ENCODE measurements at regions not wholly inside any gene's neighbourhood (a gene's known extent, or its start where the extent isn't known, plus 50 kb on each side); places are given as distances from the start of the nearest gene placed in this dataset.

DNA sequence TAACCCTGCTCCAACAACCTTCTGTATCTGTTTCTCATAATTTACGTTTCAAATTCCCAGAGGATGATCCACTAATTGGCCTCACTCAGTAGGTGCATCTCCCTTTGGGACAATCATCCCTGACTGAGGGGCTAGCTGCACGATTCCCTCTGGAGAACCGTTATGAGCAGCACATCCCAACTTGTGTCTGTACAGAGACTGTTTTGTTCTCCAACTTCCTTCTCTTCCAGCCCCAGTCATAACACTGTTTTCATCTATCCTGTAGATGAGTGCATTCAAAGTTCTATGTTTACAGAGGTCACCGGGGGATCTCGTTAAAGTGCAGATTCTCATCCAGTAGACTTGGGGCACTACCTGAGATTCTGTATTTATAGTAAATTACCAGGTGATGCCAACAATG lies 187.2 kb downstream of the REEP3 start:
- DNase-seq (ENCODE audit: low spot score): no peak

DNA sequence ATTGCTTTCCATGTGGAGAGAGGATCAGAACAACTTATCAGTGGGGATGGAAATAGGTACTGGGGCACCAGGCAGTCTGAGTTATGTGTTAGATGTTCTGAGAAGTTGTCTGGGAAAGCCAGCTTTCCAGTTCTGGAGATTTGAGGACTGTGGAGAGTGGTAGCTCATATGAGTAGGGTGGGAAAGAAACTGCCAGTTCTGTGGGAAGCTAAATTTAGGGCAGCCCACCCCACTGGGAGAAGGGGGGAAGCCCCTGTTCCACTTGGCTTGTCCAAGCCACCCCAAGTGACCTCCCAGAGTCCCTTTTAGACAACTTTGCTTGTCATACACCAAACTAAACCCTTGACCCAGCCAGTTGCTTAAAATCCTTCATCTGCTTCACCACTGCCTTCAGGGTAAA lies 189.5 kb downstream of the REEP3 start:
- DNase-seq (ENCODE audit: low spot score): no peak

DNA sequence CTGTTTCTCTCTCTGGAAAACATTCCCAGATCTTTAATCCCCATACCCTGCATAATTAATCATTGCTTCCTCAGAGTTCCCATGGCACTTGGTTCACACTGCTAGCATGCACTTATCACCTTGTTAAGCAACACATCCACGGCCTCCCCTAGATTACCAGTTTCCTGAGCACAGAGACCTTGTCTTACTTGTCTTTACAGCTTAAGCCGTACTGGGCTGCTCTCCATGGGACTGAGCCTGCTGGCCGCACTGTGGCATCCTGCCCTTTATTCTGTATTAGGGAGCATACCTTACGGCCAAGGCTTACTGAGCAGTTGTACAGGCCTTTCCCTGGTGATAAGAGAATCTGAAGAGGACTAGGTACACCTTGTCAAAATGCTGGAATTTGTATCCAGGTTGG lies 190.2 kb downstream of the REEP3 start:
- no peak for DNase-seq (ENCODE audit: low spot score)

DNA sequence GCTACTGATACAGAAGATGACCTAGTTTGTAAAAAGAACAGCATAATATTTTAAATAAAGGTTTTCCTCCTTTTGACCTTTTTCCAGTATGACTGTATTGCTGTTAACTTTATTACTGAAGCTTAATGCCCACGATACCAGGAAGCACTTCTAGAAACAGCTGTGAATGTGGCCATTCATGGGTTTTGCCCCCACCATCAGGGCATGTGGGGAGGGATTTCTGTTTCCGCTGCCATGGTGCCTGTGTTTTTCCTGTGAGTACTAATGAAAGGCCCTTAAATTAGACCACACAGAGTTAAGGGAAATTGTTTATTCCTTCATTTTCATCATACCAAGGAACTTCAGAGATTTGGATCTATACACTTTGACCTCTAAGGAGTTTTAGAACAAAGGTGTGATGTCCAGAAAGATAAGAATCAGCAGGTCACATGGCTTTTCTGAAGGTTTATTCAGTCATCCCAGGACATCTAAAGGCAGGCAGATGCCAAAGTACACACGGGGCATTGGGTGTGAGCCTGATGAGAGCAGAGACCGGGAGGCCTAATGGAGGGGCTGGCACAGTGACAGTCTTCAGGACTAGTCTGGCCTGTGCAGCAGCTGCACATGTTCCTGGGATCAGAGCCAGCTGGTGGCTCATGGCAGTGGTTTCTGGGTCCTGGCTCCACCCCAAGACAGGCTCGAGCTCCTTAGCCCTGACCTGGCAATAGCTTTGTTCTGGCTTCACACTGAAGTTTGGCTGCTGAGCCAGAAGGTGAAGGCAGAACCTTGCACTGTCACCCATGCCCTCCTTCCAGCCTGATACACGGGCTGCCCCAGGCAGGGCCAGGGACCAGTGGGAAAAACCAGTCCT lies 190.9 kb downstream of the REEP3 start:
- peak; percentile 81 for DNase-seq (ENCODE audit: low spot score)

DNA sequence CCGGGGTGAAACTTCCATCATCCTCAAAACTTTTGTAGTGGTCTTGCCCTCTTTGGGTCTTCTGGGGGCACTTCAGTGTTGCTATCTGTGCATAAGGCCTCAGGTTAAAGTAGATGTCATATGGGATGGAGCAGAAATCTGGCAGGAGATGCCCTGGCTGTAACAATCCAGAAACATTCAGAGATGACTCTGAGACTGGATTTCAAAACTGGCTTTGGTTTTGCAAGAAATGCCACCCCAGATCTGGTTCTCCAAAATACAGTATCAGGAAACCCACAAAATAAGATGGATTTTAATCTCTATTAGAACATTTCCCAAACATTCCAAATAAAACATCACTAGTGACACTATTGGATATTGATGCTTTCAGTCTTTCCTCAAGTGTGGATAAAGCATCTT lies 191.5 kb downstream of the REEP3 start:
- DNase-seq (ENCODE audit: low spot score): no peak

DNA sequence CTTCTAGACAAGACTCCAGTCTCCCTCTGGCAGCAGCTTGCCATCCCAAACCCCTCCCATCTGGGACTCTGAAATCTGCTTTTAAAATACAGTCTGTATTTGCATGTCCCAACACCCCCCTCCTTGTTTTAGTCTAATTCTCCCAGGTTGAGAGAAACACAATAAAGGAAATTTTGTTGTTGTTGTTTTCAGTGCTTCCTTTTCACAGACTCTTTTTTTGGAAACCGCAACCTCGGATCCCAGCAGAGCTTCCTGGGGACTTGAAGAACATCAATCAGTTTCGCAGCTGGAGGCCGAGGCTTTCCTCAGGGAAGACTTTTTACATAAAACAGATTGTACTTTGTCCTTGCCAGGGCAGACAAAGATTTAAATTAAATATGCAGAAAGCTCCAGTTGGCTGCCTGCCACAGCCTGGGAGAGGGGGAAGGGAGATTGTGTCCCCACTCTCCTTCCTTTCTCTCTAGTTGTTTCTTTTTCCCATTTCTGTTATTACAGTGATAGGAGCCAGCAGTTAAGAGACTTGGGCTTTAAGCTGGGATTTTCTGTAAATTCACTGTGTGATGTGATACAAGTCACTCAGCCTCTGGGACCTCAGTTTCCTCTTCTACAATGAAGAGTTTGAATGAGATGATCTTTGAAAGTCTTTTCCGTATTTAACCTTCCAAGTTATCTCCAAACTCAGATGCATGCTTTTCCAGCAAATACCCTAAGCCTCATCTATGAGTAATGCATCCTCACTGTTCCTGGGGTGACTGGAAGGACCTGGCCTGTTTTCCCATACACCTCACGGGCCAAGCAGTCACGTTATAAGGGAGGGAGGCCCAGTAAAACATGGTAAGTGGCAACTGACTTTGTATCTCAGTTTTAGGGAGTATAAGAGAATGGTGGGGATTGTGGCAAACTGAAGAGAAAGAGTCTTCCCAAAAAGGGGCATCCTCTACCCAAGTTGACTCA lies 192.3 kb downstream of the REEP3 start:
- DNase-seq (ENCODE audit: low spot score): peak; percentile 40

DNA sequence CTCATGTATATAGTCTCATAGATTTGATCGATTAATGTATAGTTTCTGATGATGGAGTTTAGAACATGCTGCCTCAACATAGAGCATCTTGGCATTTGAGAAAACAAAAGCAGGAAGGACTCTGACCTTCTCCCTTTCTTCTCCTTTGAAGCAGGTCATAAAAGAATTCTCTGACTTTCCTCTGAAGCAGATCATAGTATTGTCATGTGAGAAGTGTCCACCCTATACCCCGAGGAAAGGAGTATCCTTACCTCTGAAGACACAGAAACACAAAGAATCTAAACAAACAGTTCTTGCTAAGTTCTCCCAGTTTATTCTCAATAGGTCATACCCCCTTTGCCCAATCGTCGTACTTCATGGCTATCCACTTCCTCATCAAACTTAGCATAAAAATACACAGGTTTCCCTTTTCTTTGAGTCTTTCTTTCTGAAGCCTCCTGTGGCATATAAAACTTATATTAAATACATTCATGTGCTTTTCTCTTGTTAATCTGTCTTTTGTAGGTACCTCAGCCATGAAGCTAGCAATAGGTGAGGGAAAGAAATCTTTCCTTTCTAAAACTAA lies 194.9 kb downstream of the REEP3 start:
- no peak for DNase-seq (ENCODE audit: low spot score)

DNA sequence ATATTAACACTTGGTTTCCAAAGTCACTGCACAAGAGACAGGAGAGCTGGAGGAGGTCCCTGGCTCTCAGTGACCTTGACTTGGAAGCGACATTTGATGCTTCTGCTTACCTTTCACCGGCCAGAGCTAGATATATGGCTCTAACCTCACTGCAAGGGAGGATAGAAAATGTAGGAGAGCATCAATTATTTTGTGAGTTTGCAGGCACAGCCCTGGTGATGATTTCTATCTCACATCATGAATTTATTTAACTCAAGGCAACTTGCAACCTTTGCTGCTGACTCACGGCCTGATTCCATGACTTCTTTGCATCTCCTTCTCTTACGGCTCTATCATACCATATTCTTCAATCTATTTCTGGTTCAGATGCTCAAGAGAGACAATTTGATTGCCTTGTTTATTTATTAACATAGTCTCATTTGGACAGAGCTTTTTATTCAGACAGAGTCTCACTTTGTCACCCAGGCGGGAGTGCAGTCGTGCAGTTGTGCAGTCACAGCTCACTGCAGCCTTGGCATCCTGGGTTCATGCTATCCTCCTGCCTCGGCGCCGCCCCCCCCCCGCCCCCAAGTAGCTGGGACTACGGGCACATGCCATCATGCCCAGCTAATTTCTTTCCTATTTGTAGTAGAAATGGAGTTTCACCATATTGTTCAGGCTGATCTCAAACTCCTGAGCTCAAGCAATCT lies 196.0 kb downstream of the REEP3 start:
- DNase-seq (ENCODE audit: low spot score): no peak

DNA sequence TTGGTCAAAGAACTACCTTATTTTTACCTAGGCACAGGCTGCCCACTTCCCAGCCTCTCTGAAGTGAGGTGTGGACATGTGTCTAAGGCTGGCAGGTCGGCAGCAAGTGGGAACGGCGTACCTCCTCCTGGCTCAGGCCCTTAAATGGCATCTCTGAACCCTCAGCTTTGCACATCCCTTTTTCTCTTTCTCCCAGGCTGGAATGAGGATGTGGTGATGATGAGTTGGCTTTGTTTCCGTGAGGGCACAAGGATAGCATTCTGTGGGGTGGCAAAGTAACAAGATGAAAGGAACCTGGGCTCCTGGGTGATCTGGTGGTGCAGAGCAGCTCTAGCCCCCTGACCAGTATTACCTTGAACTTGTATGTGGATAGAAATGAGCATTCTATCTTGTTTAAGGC lies 196.8 kb downstream of the REEP3 start:
- no peak for DNase-seq (ENCODE audit: low spot score)

DNA sequence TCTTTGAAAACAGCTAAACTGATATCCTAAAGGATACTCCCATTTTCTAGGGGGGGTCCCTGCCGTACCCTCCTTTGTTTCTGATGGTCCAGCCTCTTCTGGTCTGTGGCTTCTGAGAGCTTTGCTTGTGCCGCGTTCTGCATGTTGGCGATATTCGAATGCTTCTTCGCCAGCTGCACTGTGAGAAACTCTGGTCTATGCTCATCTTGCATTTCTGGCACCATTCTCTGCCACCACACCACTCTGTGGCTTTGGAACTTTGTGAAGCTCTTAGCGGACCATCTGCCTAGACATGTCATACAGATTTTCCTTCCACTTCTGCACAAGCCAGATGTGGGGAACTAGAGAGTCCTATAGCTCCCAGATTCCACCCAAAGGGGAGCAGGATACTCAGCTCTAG lies 197.2 kb downstream of the REEP3 start:
- DNase-seq (ENCODE audit: low spot score): no peak

DNA sequence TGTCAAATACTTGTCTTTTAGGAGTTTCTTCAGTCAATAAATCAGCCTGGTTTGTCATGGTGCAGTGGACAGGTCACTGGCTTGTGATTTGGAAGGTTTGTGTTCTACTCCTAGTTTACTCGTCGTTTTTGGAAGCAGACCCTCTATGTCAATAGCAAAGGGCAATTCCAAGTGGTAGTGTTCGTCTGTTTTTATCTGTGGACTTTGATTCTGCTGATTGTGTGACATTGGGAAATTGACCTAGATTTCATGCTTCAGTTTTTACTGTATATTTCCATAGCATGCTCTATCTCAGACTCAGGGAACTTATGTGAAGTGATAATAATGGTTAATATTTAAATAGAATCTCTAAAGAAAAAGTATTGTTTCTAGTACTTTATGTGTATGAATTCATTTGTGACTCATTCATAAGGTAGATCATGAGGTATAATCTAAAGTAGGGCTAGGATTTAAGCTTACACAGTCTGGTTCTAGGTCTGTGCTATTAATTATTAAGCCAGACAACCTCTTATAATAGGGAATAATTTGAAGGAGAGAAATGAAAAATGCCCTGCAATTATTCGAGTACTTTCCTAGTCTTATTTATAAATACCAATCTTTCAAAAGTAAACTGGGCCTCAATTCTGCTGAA lies 198.1 kb downstream of the REEP3 start:
- no peak for DNase-seq (ENCODE audit: low spot score)

DNA sequence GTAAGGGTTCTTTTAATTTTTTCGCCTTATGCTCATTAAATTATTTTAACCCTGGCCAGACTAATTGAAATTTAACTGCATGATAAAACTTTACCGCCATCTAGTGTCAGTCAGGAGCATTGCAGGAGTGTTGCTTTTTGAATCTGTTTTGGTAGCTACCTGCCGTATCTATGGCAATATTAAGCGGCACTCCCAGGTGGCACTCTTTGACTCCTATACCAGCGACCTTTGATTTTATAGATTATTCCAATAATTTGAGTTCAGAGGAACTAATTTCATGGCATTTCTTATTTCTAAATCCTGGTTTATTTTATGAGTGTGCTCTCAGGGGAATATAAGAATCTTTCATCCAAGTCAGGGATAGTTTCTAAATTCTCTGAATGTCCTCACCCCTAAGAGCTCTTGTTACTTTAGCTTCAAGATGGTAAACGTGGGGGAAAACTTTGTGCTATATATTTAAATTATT lies 198.9 kb downstream of the REEP3 start:
- DNase-seq (ENCODE audit: low spot score): peak; percentile 39

DNA sequence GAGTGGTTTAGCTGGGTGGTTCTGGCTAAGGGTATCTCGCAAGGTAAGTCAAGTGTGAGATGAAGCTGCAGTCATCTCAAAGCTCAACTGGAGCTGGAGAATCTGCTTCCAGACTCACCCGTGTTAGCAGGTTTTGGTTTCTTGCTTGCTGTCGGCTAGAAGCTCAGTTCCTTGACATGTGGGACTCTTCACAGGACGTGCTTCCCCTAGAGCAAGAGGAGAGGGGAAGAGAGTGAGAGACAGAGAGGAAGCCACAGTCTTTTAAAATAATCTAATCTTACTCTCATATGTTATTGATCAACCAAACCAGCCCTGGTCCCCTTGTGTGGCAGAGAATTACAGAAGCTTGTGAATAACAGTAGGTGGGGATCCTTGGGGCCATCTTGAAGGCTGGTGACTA lies 199.5 kb downstream of the REEP3 start:
- DNase-seq (ENCODE audit: low spot score): no peak

DNA sequence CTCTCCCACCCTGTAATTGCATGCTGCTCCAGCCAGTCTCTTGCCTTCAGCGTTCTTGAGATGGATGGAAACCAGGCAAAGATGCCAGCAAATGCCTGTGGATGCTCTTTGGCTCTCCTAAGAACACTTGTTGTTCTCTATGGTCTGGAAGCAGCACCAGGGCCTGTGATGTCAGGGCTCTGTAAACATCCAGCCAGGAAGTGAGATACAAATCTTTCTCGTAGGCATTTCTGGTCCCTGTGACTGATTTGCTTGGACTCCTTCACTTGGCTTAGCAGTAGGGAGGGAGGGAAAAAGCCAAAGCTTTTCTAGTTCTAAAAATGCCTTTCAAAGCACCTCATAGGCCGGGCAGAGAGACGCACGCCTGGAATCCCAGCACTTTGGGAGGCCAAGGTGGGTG lies 201.3 kb downstream of the REEP3 start:
- no peak for DNase-seq (ENCODE audit: low spot score)

DNA sequence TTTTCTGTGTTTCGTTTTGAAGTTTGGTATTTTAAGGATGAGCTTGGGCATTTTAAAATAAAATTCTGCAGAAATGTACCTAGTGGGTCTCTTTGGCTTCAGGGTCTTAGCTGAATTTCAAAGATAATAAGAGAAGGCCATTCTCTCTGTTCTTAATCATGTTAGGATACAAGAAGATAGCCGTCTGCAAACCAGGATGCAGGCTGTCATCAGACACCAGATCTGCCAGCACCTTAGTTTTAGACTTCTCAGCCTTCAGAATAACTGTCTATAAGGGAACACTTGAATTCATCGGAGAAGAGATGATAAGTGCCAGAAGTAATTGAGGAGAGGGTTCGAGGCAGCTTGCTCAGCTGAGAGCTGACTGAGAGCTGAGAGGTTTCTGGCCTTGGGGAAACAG lies 202.1 kb downstream of the REEP3 start:
- DNase-seq (ENCODE audit: low spot score): no peak

DNA sequence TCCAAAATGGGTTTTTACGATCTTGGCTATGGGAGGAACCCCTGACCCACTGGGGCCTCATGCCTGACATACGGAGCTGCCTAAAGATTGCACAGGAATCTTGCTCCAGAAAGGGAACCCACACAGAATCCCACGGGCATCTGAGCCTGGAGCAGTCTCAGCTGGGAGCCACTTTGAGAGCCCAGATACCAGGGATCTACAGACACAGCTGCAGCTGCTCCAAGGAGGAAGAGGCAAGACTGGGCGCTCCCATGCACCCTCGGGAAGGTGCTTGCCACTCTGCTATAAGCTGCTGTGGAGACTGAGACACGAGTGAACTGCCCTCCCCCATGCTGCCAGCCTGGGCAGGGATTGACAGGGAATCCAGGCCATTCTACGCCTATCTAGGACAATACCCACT lies 202.5 kb downstream of the REEP3 start:
- DNase-seq (ENCODE audit: low spot score): no peak

DNA sequence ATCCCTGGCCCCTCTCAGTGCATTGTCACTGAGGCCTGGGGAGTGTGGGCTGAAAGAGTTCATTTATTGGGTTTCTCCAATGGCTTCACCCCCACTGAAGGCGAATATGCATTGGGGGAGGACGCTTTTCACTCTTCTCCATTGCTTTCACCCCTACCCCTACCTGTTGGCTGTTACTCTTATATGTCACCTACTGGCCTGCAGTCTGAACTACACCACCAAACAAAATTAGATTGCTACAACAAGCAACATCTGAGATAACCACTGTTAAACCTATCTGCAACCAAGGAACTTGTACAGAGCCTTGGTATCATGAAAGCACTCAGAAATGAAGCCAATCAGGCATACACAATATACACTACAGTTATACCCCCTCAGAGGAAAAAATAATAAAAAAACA lies 203.7 kb downstream of the REEP3 start:
- no peak for DNase-seq (ENCODE audit: low spot score)

DNA sequence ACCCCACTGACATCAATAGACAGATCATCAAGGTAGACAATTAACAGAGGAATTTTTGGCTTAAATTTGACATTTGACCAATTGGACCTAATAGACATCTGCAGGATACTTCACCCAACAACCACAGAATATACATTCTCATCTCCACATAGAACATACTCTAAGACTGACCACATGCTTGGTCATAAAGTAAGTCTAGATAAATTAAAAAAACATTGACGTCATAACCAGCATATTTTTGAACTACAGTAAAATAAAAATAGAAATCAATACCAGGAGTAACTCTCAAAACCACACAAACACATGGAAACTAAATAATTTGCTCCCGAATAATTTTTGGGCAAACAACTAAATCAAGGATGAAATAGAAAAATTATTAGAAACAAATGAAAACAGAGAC lies 205.7 kb downstream of the REEP3 start:
- no peak for DNase-seq (ENCODE audit: low spot score)

DNA sequence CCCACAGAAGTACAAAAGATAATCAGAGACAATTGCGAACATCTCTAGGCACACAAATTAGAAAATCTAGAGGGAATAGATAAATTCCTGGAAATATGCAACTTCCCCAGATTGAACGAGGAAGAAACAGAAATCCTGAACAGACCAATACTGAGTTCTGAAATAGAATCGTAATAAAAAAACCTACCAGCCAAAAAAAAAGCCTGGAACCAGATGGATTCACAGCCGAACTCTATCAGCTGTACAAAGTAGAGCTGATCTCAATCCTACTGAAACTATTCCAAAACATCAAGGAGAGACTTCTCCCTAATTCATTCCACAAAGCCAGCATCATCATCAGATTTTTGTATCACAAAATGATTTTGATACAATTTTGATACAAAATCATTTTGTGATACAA lies 206.4 kb downstream of the REEP3 start:
- DNase-seq (ENCODE audit: low spot score): no peak

DNA sequence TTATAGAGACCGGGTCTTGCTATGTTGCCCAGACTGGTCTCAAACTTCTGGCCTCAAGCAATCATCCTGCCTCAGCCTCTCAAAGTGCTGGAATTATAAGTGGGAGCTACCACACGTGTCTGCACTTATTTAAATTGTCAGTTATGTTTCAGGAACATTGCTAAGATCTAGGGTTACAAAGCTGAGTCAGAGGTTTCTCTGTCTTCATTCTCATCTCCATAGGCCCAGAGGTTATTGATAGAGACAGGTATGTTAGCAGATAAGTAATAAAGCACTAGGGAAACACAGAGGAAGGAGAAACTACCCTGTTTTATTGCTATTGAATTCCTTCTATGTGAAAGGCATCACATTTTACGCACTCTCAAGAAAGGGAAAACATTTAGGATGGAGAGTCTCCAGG lies 214.1 kb downstream of the REEP3 start:
- no peak for DNase-seq (ENCODE audit: low spot score)

DNA sequence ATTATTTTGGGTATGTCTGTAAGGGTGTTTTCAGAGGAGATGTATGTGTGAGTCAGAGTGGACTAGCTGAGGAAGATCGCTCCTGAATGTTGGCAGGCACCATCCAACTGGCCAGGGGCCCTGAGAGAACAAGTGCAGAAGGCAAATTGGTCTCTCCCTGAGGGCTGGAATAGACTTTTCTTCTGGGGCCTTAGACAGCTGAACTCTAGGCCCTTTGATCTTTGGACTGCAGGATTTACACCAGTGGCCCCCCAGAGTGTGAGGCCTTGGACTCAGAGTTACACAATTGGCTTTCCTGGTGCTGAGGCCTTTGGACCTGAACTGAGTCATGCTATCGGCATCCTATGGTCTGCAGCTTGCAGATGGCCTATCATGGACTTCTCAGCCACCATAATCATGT lies 217.2 kb downstream of the REEP3 start:
- no peak for DNase-seq (ENCODE audit: low spot score)
